IMR-90 (cell line): ENCODE measurements at regions not wholly inside any gene's neighbourhood (a gene's known extent, or its start where the extent isn't known, plus 50 kb on each side); places are given as distances from the start of the nearest gene placed in this dataset.

ENCODE experiments used
- ATAC-seq: fragments of 200-7000 bp; cut with Tn5 transposase; 2 replicates; pipeline ENCODE4 v1.9.1; 2020; ENCODE audit warnings: low read depth, mild to moderate bottlenecking, moderate library complexity
- BruUV-seq: library from RNA; stranded (reverse); fragments of 400-500 nt; replicated peaks from 2 replicates; lab custom pipeline; 2021; lab: Mats Ljungman, UMichigan
- CTCF ChIA-PET: fragments of 300-600 bp; formaldehyde crosslinking; extraction: SDS; loops from one replicate; lab custom pipeline; 2021; ENCODE audit warnings: antibody characterized with exemption; lab: Yijun Ruan, JAX
- POLR2A ChIA-PET: fragments of 300-600 bp; sonication (Branson Sonifier 250); formaldehyde crosslinking; loops from one replicate; lab custom pipeline; 2022; ENCODE audit warnings: antibody characterized with exemption; ENCODE audit not compliant: unreplicated experiment; lab: Charles Lee
- DNase-seq: peaks from one replicate; pipeline ENCODE4 v3.0.0; 2013
- H2AFZ ChIP-seq: replicated peaks from 2 replicates; pipeline ENCODE3; 2013; ENCODE audit warnings: low read length, mild to moderate bottlenecking; ENCODE audit not compliant: poor library complexity
- H2AK5ac ChIP-seq: 2 replicates; pipeline ENCODE4 v1.6.1; 2013; ENCODE audit warnings: low read depth, low read length, inconsistent platforms
- H2AK9ac ChIP-seq: replicated peaks from 2 replicates; pipeline ENCODE3; 2013; ENCODE audit warnings: mild to moderate bottlenecking, low read depth, low read length, moderate library complexity; ENCODE audit not compliant: poor library complexity
- H2BK120ac ChIP-seq: 2 replicates; pipeline ENCODE4 v1.6.1; 2013; ENCODE audit warnings: low read depth, low read length, inconsistent platforms
- H2BK15ac ChIP-seq: 3 replicates; pipeline ENCODE4 v1.6.1; 2013; ENCODE audit warnings: low read depth, low read length, inconsistent platforms
- H2BK20ac ChIP-seq: 2 replicates; pipeline ENCODE4 v1.6.1; 2013; ENCODE audit warnings: low read depth, mild to moderate bottlenecking, inconsistent platforms, low read length, moderate library complexity
- H2BK5ac ChIP-seq: 2 replicates; pipeline ENCODE4 v1.6.1; 2013; ENCODE audit warnings: mild to moderate bottlenecking, low read depth, low read length, inconsistent platforms; ENCODE audit not compliant: poor library complexity, severe bottlenecking
- H3K14ac ChIP-seq: replicated peaks from 2 replicates; pipeline ENCODE4 v1.6.1; 2013; ENCODE audit warnings: low read depth, low read length, inconsistent platforms
- H3K18ac ChIP-seq: 2 replicates; pipeline ENCODE4 v1.6.1; 2013; ENCODE audit warnings: low read depth, low read length, control low read depth
- H3K23ac ChIP-seq: 2 replicates; pipeline ENCODE4 v1.6.1; 2013; ENCODE audit warnings: low read depth, low read length, inconsistent platforms
- H3K27ac ChIP-seq: 2 replicates; pipeline ENCODE4 v1.5.1; 2013; ENCODE audit warnings: mild to moderate bottlenecking, control low read depth, low read length; ENCODE audit not compliant: insufficient read depth
- H3K27me3 ChIP-seq: 2 replicates; pipeline ENCODE4 v1.6.1; 2013; ENCODE audit warnings: low read length; ENCODE audit not compliant: control insufficient read depth, insufficient read depth
- H3K36me3 ChIP-seq: 2 replicates; pipeline ENCODE4 v1.6.1; 2013; ENCODE audit warnings: low read length, mixed read lengths; ENCODE audit not compliant: control insufficient read depth, insufficient read depth
- H3K4ac ChIP-seq: 2 replicates; pipeline ENCODE4 v1.6.1; 2013; ENCODE audit warnings: low read depth, low read length, inconsistent platforms
- H3K4me1 ChIP-seq: 2 replicates; pipeline ENCODE4 v1.6.1; 2013; ENCODE audit warnings: low read length, mixed read lengths; ENCODE audit not compliant: control insufficient read depth, insufficient read depth
- H3K4me2 ChIP-seq: 2 replicates; pipeline ENCODE4 v1.6.1; 2013; ENCODE audit warnings: low read depth, mild to moderate bottlenecking, control low read depth, low read length, moderate library complexity
- H3K4me3 ChIP-seq: 2 replicates; pipeline ENCODE4 v1.5.1; 2013; ENCODE audit warnings: low read depth, mild to moderate bottlenecking, control low read depth, low read length, moderate library complexity; ENCODE audit not compliant: insufficient read depth
- H3K56ac ChIP-seq: 2 replicates; pipeline ENCODE4 v1.6.1; 2013; ENCODE audit warnings: low read length, inconsistent platforms; ENCODE audit not compliant: insufficient read depth; ENCODE audit errors: extremely low read depth
- H3K79me1 ChIP-seq, 2 experiments: 2 replicates each; pipeline ENCODE4 v1.6.1; 2013; ENCODE audit warnings: low read length in 2 of 2, inconsistent platforms in 1 of 2, low read depth in 1 of 2
- H3K9ac ChIP-seq: 2 replicates; pipeline ENCODE4 v1.6.1; 2013; ENCODE audit warnings: low read depth, low read length, control low read depth
- H3K9me1 ChIP-seq: 2 replicates; pipeline ENCODE4 v1.6.1; 2013; ENCODE audit warnings: low read length, inconsistent platforms; ENCODE audit not compliant: insufficient read depth
- H3K9me3 ChIP-seq: 2 replicates; pipeline ENCODE4 v1.6.1; 2013; ENCODE audit warnings: low read length; ENCODE audit not compliant: control insufficient read depth, insufficient read depth
- H4K20me1 ChIP-seq: 2 replicates; pipeline ENCODE4 v1.6.1; 2013; ENCODE audit warnings: low read length, inconsistent platforms; ENCODE audit not compliant: insufficient read depth
- H4K5ac ChIP-seq: 2 replicates; pipeline ENCODE4 v1.6.1; 2013; ENCODE audit warnings: mild to moderate bottlenecking, low read depth, low read length, control low read depth
- H4K8ac ChIP-seq, 2 experiments: 2 replicates each; pipeline ENCODE4 v1.6.1; 2013; ENCODE audit warnings: low read depth in 2 of 2, low read length in 2 of 2, control low read depth in 1 of 2, inconsistent platforms in 1 of 2
- H4K91ac ChIP-seq: 2 replicates; pipeline ENCODE4 v1.6.1; 2013; ENCODE audit warnings: low read depth, low read length, inconsistent platforms; ENCODE audit not compliant: insufficient read depth
- BHLHE40 ChIP-seq: fragments of 150-350 bp; IDR thresholded peaks from 2 replicates; pipeline ENCODE4 v1.6.1; 2016; ENCODE audit warnings: mild to moderate bottlenecking, low read depth, low read length
- CEBPB ChIP-seq: IDR thresholded peaks from 2 replicates; pipeline ENCODE4 v1.6.1; 2012; ENCODE audit warnings: low read depth, low read length, improper control_type of control experiment
- CHD1 ChIP-seq: IDR thresholded peaks from 2 replicates; pipeline ENCODE4 v1.6.1; 2012; ENCODE audit warnings: low read depth, low read length, improper control_type of control experiment
- MAFK ChIP-seq: IDR thresholded peaks from 2 replicates; pipeline ENCODE4 v1.6.1; 2012; ENCODE audit warnings: low read depth, low read length, improper control_type of control experiment
- MAZ ChIP-seq: IDR thresholded peaks from 2 replicates; pipeline ENCODE4 v1.6.1; 2012; ENCODE audit warnings: low read depth, mild to moderate bottlenecking, low read length, improper control_type of control experiment, moderate library complexity, borderline replicate concordance
- MXI1 ChIP-seq: IDR thresholded peaks from 2 replicates; pipeline ENCODE4 v1.6.1; 2012; ENCODE audit warnings: low read depth, mild to moderate bottlenecking, low read length, moderate library complexity, borderline replicate concordance
- NFE2L2 ChIP-seq: fragments of 150-350 bp; IDR thresholded peaks from 2 replicates; pipeline ENCODE4 v1.6.1; 2016; ENCODE audit warnings: low read depth, mild to moderate bottlenecking, low read length
- POLR2A ChIP-seq: IDR thresholded peaks from 2 replicates; pipeline ENCODE4 v1.6.1; 2012; ENCODE audit warnings: mild to moderate bottlenecking, low read depth, low read length
- RAD21 ChIP-seq: IDR thresholded peaks from 2 replicates; pipeline ENCODE4 v1.6.1; 2012; ENCODE audit warnings: low read length, improper control_type of control experiment
- RCOR1 ChIP-seq: IDR thresholded peaks from 2 replicates; pipeline ENCODE4 v1.6.1; 2012; ENCODE audit warnings: mild to moderate bottlenecking, low read length, improper control_type of control experiment; ENCODE audit not compliant: insufficient replicate concordance
- RFX5 ChIP-seq: IDR thresholded peaks from 2 replicates; pipeline ENCODE4 v1.8.0; 2012; ENCODE audit warnings: low read depth, mild to moderate bottlenecking, low read length, moderate library complexity
- SMC3 ChIP-seq: fragments of 150-350 bp; IDR thresholded peaks from 2 replicates; pipeline ENCODE4 v1.6.1; 2016; ENCODE audit warnings: low read depth, mild to moderate bottlenecking, antibody characterized with exemption, low read length, moderate library complexity
- USF2 ChIP-seq: fragments of 150-350 bp; IDR thresholded peaks from 2 replicates; pipeline ENCODE4 v1.6.1; 2017; ENCODE audit warnings: mild to moderate bottlenecking, antibody characterized with exemption, low read length, low read depth
- WGBS, 2 experiments: methylation state at CpG; one replicate each; pipeline versions ENCODE4 v1.1.5 to v1.1.7; 2013; ENCODE audit warnings: missing lambda C conversion rate in 2 of 2; ENCODE audit not compliant: insufficient read length in 1 of 2; ENCODE audit errors: extremely low coverage in 2 of 2; 5-methylcytosine and 5-hydroxymethylcytosine counted together
- dilution Hi-C: fragments of 300-500 bp; cut with HindIII; formaldehyde crosslinking; loops from one replicate; pipeline ENCODE4 v1.14.3; 2018; ENCODE audit warnings: low sequenced_read_pairs; ENCODE audit not compliant: unreplicated experiment
- in situ Hi-C: fragments of 300-500 bp; cut with MboI; formaldehyde crosslinking; loops from 3 replicates; pipeline ENCODE4 v1.14.3; 2019; ENCODE audit warnings: low sequenced_read_pairs, inconsistent platforms, mixed read lengths
- intact Hi-C: fragments of 100-400 bp; cut with micrococcal nuclease; formaldehyde crosslinking; loops from 2 replicates; pipeline ENCODE4 v1.10.0; 2022

GRCh38 chr3:164393171-164393570 is 685.1 kb downstream of the SI start:
- dilution Hi-C loops = no loop called here
- Histone ChIP-seq H3K27ac (no peak overlapping the region), H3K9ac (no peak overlapping the region), H2BK15ac (no peak overlapping the region), H2BK20ac (no peak overlapping the region), H3K4ac (no peak overlapping the region), H4K91ac (no peak overlapping the region), H4K20me1 (no peaks in the 10 kb centered on the region), H2BK120ac (no peak overlapping the region), H3K56ac (no peak overlapping the region), H2AK9ac (no peak overlapping the region), H2AFZ (no peak overlapping the region), H3K27me3 (no peaks in the 10 kb centered on the region), H3K18ac (no peak overlapping the region), H3K9me1 (no peaks in the 10 kb centered on the region), H3K4me1 (no peaks in the 10 kb centered on the region), H3K23ac (no peak overlapping the region), H3K9me3 (peaks cover 4% of the 10 kb centered on the region; the same call in 1 of the 2 replicates), H4K8ac (no peak overlapping the region), H3K4me3 (no peak overlapping the region), H2AK5ac (no peak overlapping the region), H3K4me2 (no peak overlapping the region), H3K14ac (no peak overlapping the region), H4K5ac (no peak overlapping the region), H3K36me3 (no peaks in the 10 kb centered on the region), H3K79me1 (no peaks in the 10 kb centered on the region), H2BK5ac (no peak overlapping the region)
- DNase-seq (no peak), ATAC-seq (no peak)
- CTCF ChIA-PET = interaction anchor here (0.6 kb wide), 1 partner anchor 1958 kb away, joined by 3 read pairs; no protein-coding TSS in a partner anchor
- intact Hi-C loops = no loop called here
- BruUV-seq = no TSS peak
- TF ChIP-seq NFE2L2 = no peak
- TF ChIP-seq CHD1 = no peak
- TF ChIP-seq USF2 = no peak
- TF ChIP-seq RFX5 = no peak
- TF ChIP-seq MAFK = no peak
- TF ChIP-seq RAD21 = no peak
- TF ChIP-seq RCOR1 = no peak
- TF ChIP-seq SMC3 = no peak
- TF ChIP-seq MAZ = no peak
- no peak for TF ChIP-seq BHLHE40
- TF ChIP-seq MXI1 = no peak
- TF ChIP-seq POLR2A = no peak
- TF ChIP-seq CEBPB = no peak
- POLR2A ChIA-PET = no interaction called here
- WGBS, 2 experiments = no CpG with 5 or more reads among the region's 1 CpG
- in situ Hi-C loops = no loop called here
